ENCODE measurements at regions not wholly inside any gene's neighbourhood (a gene's known extent, or its start where the extent isn't known, plus 50 kb on each side); places are given as distances from the start of the nearest gene placed in this dataset.
"Not testable (repeated sequence)": the region's sequence is repeated elsewhere in the genome, so short reads cannot be mapped to it uniquely, and the experiment has no call there.

DNA sequence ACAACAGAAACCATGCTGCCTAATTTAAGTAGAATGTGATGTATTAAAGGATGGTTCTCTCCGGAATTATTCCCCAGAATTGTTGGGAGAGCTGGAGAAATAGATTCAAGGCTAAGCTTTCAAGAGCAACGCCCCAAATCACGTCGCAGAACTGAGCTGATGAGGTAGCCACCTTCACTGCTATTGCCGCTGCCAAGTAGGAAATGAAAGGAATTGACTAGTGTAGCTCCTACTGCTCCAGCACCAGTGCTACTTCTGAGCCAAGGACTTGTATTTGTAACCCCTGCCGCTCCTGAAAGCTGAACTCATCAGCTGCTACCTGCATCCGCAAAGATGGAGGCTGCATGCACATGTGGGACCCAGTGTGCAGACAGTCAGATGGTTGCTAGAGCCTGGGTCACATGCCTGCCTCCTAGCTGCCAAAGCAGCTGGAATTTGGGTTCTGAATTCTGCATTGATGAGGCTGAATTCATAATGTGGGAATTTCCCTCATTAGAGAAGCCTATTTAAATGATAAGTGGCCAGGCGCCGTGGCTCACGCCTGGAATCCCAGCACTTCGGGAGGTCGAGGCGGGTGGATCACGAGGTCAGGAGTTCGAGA lies 173.9 kb downstream of the PDGFRA start:
- TF ChIP-seq EZH2 (IDR thresholded peaks at IDR 0.05; ENCODE audit: borderline replicate concordance, insufficient read depth, low read depth, low read length, poor library complexity, severe bottlenecking): no peak
- TF ChIP-seq, protein P1, sequence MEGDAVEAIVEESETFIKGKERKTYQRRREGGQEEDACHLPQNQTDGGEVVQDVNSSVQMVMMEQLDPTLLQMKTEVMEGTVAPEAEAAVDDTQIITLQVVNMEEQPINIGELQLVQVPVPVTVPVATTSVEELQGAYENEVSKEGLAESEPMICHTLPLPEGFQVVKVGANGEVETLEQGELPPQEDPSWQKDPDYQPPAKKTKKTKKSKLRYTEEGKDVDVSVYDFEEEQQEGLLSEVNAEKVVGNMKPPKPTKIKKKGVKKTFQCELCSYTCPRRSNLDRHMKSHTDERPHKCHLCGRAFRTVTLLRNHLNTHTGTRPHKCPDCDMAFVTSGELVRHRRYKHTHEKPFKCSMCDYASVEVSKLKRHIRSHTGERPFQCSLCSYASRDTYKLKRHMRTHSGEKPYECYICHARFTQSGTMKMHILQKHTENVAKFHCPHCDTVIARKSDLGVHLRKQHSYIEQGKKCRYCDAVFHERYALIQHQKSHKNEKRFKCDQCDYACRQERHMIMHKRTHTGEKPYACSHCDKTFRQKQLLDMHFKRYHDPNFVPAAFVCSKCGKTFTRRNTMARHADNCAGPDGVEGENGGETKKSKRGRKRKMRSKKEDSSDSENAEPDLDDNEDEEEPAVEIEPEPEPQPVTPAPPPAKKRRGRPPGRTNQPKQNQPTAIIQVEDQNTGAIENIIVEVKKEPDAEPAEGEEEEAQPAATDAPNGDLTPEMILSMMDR (IDR thresholded peaks at IDR 0.05): no peak
- ChIA-PET CTCF (no interaction called here), POLR2A (no interaction called here)

DNA sequence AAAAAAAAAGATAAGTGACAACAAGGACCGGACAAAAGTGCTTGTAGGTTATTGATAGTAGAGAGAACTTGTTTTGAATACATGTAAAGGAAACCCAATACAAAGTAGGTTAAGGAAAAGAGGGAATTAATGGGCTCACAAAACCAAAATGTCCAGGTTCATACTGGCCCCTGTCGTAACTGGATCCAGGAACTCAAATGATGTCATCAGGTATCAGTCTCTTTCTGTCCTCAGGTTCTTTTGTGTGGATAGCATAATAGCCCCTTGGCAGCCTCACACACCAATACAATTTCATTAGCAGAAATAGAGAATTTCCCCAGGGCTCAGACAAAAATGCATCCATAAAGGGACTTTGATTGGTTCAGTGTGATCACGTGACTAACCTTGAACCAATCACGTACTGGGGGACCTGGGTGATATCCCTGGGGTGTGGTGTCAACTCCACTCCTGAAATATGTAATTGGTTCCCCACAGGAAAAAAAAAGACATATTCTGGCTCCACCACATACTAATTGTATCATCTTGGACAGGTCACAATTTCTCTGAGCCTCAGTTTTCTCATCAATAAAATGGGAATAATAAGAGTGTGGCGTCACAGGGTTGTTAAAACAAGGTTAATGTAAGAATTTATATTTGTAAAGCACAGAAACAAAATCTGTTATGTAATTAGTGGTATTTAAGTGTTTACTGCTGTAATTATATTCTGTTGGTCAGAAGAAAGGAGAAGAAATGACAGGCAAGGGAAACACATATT lies 174.8 kb downstream of the PDGFRA start:
- Histone ChIP-seq H3K36me3 (replicated peaks in 1 of 2; ENCODE audit: control extremely low read depth in 1 of 2, control insufficient read depth in 1 of 2, extremely low read depth in 1 of 2, insufficient read depth in 2 of 2, low read length in 1 of 2) (no peaks in the 10 kb centered on the region), H3K4me2 (replicated peaks; ENCODE audit: low read depth, low read length, poor library complexity, severe bottlenecking) (no peak overlapping the region), H4K20me1 (ENCODE audit: control insufficient read depth, insufficient read depth, low read length, poor library complexity, severe bottlenecking) (no peaks in the 10 kb centered on the region), H3K9ac (ENCODE audit: low read length) (no peak overlapping the region), H3K27me3 (replicated peaks in 1 of 4; ENCODE audit: control extremely low read depth in 1 of 4, control insufficient read depth in 3 of 4, insufficient read depth in 4 of 4, low read length in 3 of 4) (no peaks in the 10 kb centered on the region), H3K79me2 (ENCODE audit: control insufficient read depth, insufficient read depth, low read length) (no peaks in the 10 kb centered on the region), H3K4me1 (ENCODE audit: control insufficient read depth in 2 of 2, insufficient read depth in 2 of 2, low read length in 2 of 2) (no peaks in the 10 kb centered on the region), H3K9me3 (ENCODE audit: control extremely low read depth in 1 of 3, control insufficient read depth in 2 of 3, insufficient read depth in 1 of 3, low read length in 2 of 3) (peaks cover 0 to 3% (median 0%) of the 10 kb centered on the region in 3 donors), H3K27ac (ENCODE audit: low read length in 2 of 2) (no peak overlapping the region), H3K4me3 (ENCODE audit: control extremely low read depth in 1 of 5, extremely low read depth in 1 of 5, insufficient read depth in 1 of 5, low read depth in 2 of 5, low read length in 4 of 5) (no peak overlapping the region), H2AFZ (ENCODE audit: insufficient read depth, low read depth, low read length, poor library complexity, severe bottlenecking) (no peak overlapping the region)
- DNase-seq: no peak
- Mint-ChIP-seq H3K4me3 (no peak overlapping the region), H3K4me1 (no peaks in the 10 kb centered on the region), H3K9me3 (ENCODE audit: insufficient read depth) (no peaks in the 10 kb centered on the region), H3K27ac (no peak overlapping the region), H3K27me3 (no peaks in the 10 kb centered on the region)
- intact Hi-C loops (cut with micrococcal nuclease): no loop called here
- ChIA-PET POLR2A (no interaction called here), CTCF (no interaction called here)
- 100% methylated on average over 1 of the region's 5 CpGs for WGBS (ENCODE audit: insufficient coverage)
- ATAC-seq (ENCODE audit: low read depth): no peak
- TF ChIP-seq, protein P1 (IDR thresholded peaks at IDR 0.05): no peak
- no peak for TF ChIP-seq EZH2 (IDR thresholded peaks at IDR 0.05; ENCODE audit: borderline replicate concordance, insufficient read depth, low read depth, low read length, poor library complexity, severe bottlenecking)

More for the DNA sequence above, 173.9 kb downstream of the PDGFRA start:
- no peaks in the 10 kb centered on the region for H3K4me1 ChIP-seq (ENCODE audit: control insufficient read depth in 2 of 2, insufficient read depth in 2 of 2, low read length in 2 of 2)
- no peak overlapping the region for H2AFZ ChIP-seq (ENCODE audit: insufficient read depth, low read depth, low read length, poor library complexity, severe bottlenecking)
- no peak overlapping the region for H3K9ac ChIP-seq (ENCODE audit: low read length)
- no peaks in the 10 kb centered on the region for H3K9me3 Mint-ChIP-seq (ENCODE audit: insufficient read depth)
- DNase-seq (no peak), ATAC-seq (ENCODE audit: low read depth) (no peak)
- H3K4me1 Mint-ChIP-seq: no peaks in the 10 kb centered on the region
- H3K27ac ChIP-seq (ENCODE audit: low read length in 2 of 2): no peak overlapping the region
- no peaks in the 10 kb centered on the region for H3K27me3 Mint-ChIP-seq
- WGBS (ENCODE audit: insufficient coverage): 98% methylated on average over 12 of the region's 15 CpGs
- H3K36me3 ChIP-seq (replicated peaks in 1 of 2; ENCODE audit: control extremely low read depth in 1 of 2, control insufficient read depth in 1 of 2, extremely low read depth in 1 of 2, insufficient read depth in 2 of 2, low read length in 1 of 2): no peaks in the 10 kb centered on the region
- no peak overlapping the region for H3K4me3 Mint-ChIP-seq
- no peak overlapping the region for H3K27ac Mint-ChIP-seq
- intact Hi-C loops (cut with micrococcal nuclease): no loop called here
- peaks cover 0 to 3% (median 0%) of the 10 kb centered on the region in 3 donors for H3K9me3 ChIP-seq (ENCODE audit: control extremely low read depth in 1 of 3, control insufficient read depth in 2 of 3, insufficient read depth in 1 of 3, low read length in 2 of 3)
- H3K4me3 ChIP-seq (ENCODE audit: control extremely low read depth in 1 of 5, extremely low read depth in 1 of 5, insufficient read depth in 1 of 5, low read depth in 2 of 5, low read length in 4 of 5): no peak overlapping the region
- no peak overlapping the region for H3K4me2 ChIP-seq (replicated peaks; ENCODE audit: low read depth, low read length, poor library complexity, severe bottlenecking)
- H3K27me3 ChIP-seq (replicated peaks in 1 of 4; ENCODE audit: control extremely low read depth in 1 of 4, control insufficient read depth in 3 of 4, insufficient read depth in 4 of 4, low read length in 3 of 4): no peaks in the 10 kb centered on the region
- no peaks in the 10 kb centered on the region for H4K20me1 ChIP-seq (ENCODE audit: control insufficient read depth, insufficient read depth, low read length, poor library complexity, severe bottlenecking)
- H3K79me2 ChIP-seq (ENCODE audit: control insufficient read depth, insufficient read depth, low read length): no peaks in the 10 kb centered on the region

DNA sequence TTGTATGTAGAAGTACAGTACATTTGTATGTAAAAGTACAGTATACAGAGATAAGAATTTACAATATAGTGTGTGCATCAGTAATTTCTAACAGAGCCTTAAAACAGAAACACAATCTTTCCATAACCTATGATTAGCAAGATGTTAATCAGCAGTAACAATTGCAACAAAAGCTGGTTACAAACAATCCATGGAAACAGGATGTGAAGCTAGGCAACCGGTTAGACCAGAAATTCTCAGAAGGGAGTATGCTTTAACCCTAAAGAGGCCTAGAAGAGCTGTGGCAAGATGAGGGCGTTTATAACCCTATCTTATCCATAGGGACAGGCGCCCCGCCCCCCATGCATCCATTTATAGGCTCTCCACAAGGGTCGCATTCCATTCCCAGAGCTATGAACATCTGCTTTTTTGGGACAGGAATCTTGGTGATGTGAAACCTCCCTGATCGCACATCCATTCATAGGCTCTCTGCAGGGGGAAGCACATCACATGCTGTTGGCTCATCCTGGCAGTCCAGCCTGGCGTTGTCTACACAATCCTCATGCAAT lies 180.3 kb downstream of the PDGFRA start:
- H3K4me1 Mint-ChIP-seq; H3K4me2 ChIP-seq (replicated peaks; ENCODE audit: low read depth, low read length, poor library complexity, severe bottlenecking); DNase-seq; H3K4me1 ChIP-seq (ENCODE audit: control insufficient read depth in 2 of 2, insufficient read depth in 2 of 2, low read length in 2 of 2); POLR2A ChIA-PET; H3K4me3 ChIP-seq (ENCODE audit: control extremely low read depth in 1 of 5, extremely low read depth in 1 of 5, insufficient read depth in 1 of 5, low read depth in 2 of 5, low read length in 4 of 5); H3K36me3 ChIP-seq (replicated peaks in 1 of 2; ENCODE audit: control extremely low read depth in 1 of 2, control insufficient read depth in 1 of 2, extremely low read depth in 1 of 2, insufficient read depth in 2 of 2, low read length in 1 of 2); H3K79me2 ChIP-seq (ENCODE audit: control insufficient read depth, insufficient read depth, low read length); H3K9me3 Mint-ChIP-seq (ENCODE audit: insufficient read depth); H3K9me3 ChIP-seq (ENCODE audit: control extremely low read depth in 1 of 3, control insufficient read depth in 2 of 3, insufficient read depth in 1 of 3, low read length in 2 of 3); CTCF ChIA-PET; H3K27ac Mint-ChIP-seq; H3K9ac ChIP-seq (ENCODE audit: low read length); H3K27ac ChIP-seq (ENCODE audit: low read length in 2 of 2); H2AFZ ChIP-seq (ENCODE audit: insufficient read depth, low read depth, low read length, poor library complexity, severe bottlenecking); H3K27me3 ChIP-seq (replicated peaks in 1 of 4; ENCODE audit: control extremely low read depth in 1 of 4, control insufficient read depth in 3 of 4, insufficient read depth in 4 of 4, low read length in 3 of 4); ATAC-seq (ENCODE audit: low read depth); intact Hi-C loops (cut with micrococcal nuclease); H3K4me3 Mint-ChIP-seq; H4K20me1 ChIP-seq (ENCODE audit: control insufficient read depth, insufficient read depth, low read length, poor library complexity, severe bottlenecking); H3K27me3 Mint-ChIP-seq: not testable (repeated sequence)
- WGBS (ENCODE audit: insufficient coverage): 72% methylated on average over 2 of the region's 7 CpGs

Data from B cell (primary cell).